SK-N-SH treated with all-trans-retinoic acid at 6 μM for 48 hours (cell line): ENCODE measurements at regions not wholly inside any gene's neighbourhood (a gene's known extent, or its start where the extent isn't known, plus 50 kb on each side); places are given as distances from the start of the nearest gene placed in this dataset.

Experiments used
- ATAC-seq: fragments of 200-7000 bp; cut with Tn5 transposase; 3 replicates; pipeline ENCODE4 v1.9.1; 2020; ENCODE audit warnings: mild to moderate bottlenecking, moderate library complexity
- ARNTL ChIP-seq: fragments of 450-650 bp; formaldehyde crosslinking; IDR thresholded peaks from 2 replicates; pipeline ENCODE4 v1.5.0; 2020; ENCODE audit warnings: low read depth, mild to moderate bottlenecking, moderate library complexity, borderline replicate concordance
- BACH2 ChIP-seq: fragments of 250-450 bp; sonication (Bioruptor Pico); IDR thresholded peaks from 2 replicates; pipeline ENCODE4 v1.9.0; 2021; ENCODE audit warnings: mild to moderate bottlenecking, borderline replicate concordance
- CREB5 ChIP-seq: fragments of 250-450 bp; sonication (Bioruptor Pico); IDR thresholded peaks from 2 replicates; pipeline ENCODE4 v1.5.1; 2020; ENCODE audit warnings: low read depth, mild to moderate bottlenecking, moderate library complexity
- CSDC2 ChIP-seq: fragments of 250-450 bp; sonication (Bioruptor Pico); IDR thresholded peaks from 2 replicates; pipeline ENCODE4 v1.5.0; 2020; ENCODE audit warnings: mild to moderate bottlenecking, moderate library complexity
- CSRNP3 ChIP-seq: fragments of 250-450 bp; sonication (Bioruptor Pico); IDR thresholded peaks from 2 replicates; pipeline ENCODE4 v1.5.1; 2021; ENCODE audit warnings: mild to moderate bottlenecking, moderate library complexity
- ESRRG ChIP-seq: fragments of 250-450 bp; sonication (Bioruptor Pico); IDR thresholded peaks from 2 replicates; pipeline ENCODE4 v1.6.1; 2021; ENCODE audit warnings: mild to moderate bottlenecking
- GLIS3 ChIP-seq: fragments of 250-450 bp; sonication (Bioruptor Pico); IDR thresholded peaks from 2 replicates; pipeline ENCODE4 v1.5.0; 2020; ENCODE audit warnings: mild to moderate bottlenecking, moderate library complexity
- ISL1 ChIP-seq: fragments of 250-450 bp; sonication (Bioruptor Pico); IDR thresholded peaks from 2 replicates; pipeline ENCODE4 v2.1.2; 2022; ENCODE audit warnings: mild to moderate bottlenecking, moderate library complexity
- OSR1 ChIP-seq: fragments of 250-450 bp; sonication (Bioruptor Pico); IDR thresholded peaks from 2 replicates; pipeline ENCODE4 v1.8.0; 2022; ENCODE audit warnings: moderate library complexity, mild to moderate bottlenecking, inconsistent platforms
- PATZ1 ChIP-seq: fragments of 250-450 bp; sonication (Bioruptor Pico); IDR thresholded peaks from 2 replicates; pipeline ENCODE4 v1.8.0; 2020; ENCODE audit warnings: mild to moderate bottlenecking, moderate library complexity, borderline replicate concordance
- PPARA ChIP-seq: fragments of 250-450 bp; sonication (Bioruptor Pico); IDR thresholded peaks from 2 replicates; pipeline ENCODE4 v1.5.0; 2020; ENCODE audit warnings: mild to moderate bottlenecking, borderline replicate concordance
- RARB ChIP-seq: fragments of 250-450 bp; sonication (Bioruptor Pico); IDR thresholded peaks from 2 replicates; pipeline ENCODE4 v1.8.0; 2021; ENCODE audit warnings: mild to moderate bottlenecking, moderate library complexity
- SNAI2 ChIP-seq: fragments of 250-450 bp; sonication (Bioruptor Pico); IDR thresholded peaks from 2 replicates; pipeline ENCODE4 v1.5.0; 2020; ENCODE audit warnings: mild to moderate bottlenecking, moderate library complexity
- TCF4 ChIP-seq: fragments of 250-450 bp; sonication (Bioruptor Pico); IDR thresholded peaks from 2 replicates; pipeline ENCODE4 v1.8.0; 2021; ENCODE audit warnings: mild to moderate bottlenecking, moderate library complexity, borderline replicate concordance
- TOX ChIP-seq: fragments of 250-450 bp; sonication (Bioruptor Pico); IDR thresholded peaks from 2 replicates; pipeline ENCODE4 v1.8.0; 2021; ENCODE audit warnings: mild to moderate bottlenecking, moderate library complexity, borderline replicate concordance
- TSHZ2 ChIP-seq: fragments of 250-450 bp; sonication (Bioruptor Pico); IDR thresholded peaks from 2 replicates; pipeline ENCODE4 v1.5.0; 2020; ENCODE audit warnings: mild to moderate bottlenecking, moderate library complexity
- ZC3H10 ChIP-seq: fragments of 250-450 bp; sonication (Bioruptor Pico); IDR thresholded peaks from 2 replicates; pipeline ENCODE4 v1.5.1; 2021; ENCODE audit warnings: mild to moderate bottlenecking, moderate library complexity
- ZFP3 ChIP-seq: fragments of 250-450 bp; sonication (Bioruptor Pico); IDR thresholded peaks from 2 replicates; pipeline ENCODE4 v1.5.0; 2020; ENCODE audit warnings: mild to moderate bottlenecking, moderate library complexity
- ZFP30 ChIP-seq: fragments of 450-650 bp; formaldehyde crosslinking; IDR thresholded peaks from 2 replicates; pipeline ENCODE4 v1.5.0; 2022; ENCODE audit warnings: mild to moderate bottlenecking, moderate library complexity
- ZNF565 ChIP-seq: fragments of 450-650 bp; formaldehyde crosslinking; conservative IDR thresholded peaks from 2 replicates; pipeline ENCODE4 v1.5.0; 2020; ENCODE audit warnings: low read depth, mild to moderate bottlenecking, moderate library complexity
- ZNF70 ChIP-seq: fragments of 450-650 bp; formaldehyde crosslinking; IDR thresholded peaks from 2 replicates; pipeline ENCODE4 v1.5.0; 2020; ENCODE audit warnings: mild to moderate bottlenecking, moderate library complexity
- ZNF8 ChIP-seq: fragments of 450-650 bp; formaldehyde crosslinking; IDR thresholded peaks from 2 replicates; pipeline ENCODE4 v1.5.0; 2020; ENCODE audit warnings: mild to moderate bottlenecking, moderate library complexity

- no peak for ATAC-seq
Measured at GRCh38 chr18:54090856-54091255, 133.6 kb downstream of the MBD2 start.

GRCh38 chr18:54089749-54090459, 134.6 kb downstream of the MBD2 start:
- no peak for ATAC-seq
- TF ChIP-seq OSR1: no peak
- TF ChIP-seq GLIS3: no peak
- no peak for TF ChIP-seq BACH2
- no peak for TF ChIP-seq ZNF8 (CRISPR knock-in tag)
- no peak for TF ChIP-seq CREB5 (CRISPR knock-in tag)
- no peak for TF ChIP-seq ISL1 (CRISPR knock-in tag)
- TF ChIP-seq ESRRG: no peak
- no peak for TF ChIP-seq RARB
- no peak for TF ChIP-seq ZFP3 (CRISPR knock-in tag)
- no peak for TF ChIP-seq CSDC2
- no peak for TF ChIP-seq TSHZ2 (CRISPR knock-in tag)
- no peak for TF ChIP-seq PATZ1 (CRISPR knock-in tag)
- TF ChIP-seq ZNF565: no peak
- TF ChIP-seq TCF4 (CRISPR knock-in tag): no peak
- no peak for TF ChIP-seq PPARA (CRISPR knock-in tag)
- TF ChIP-seq ZFP30 (CRISPR knock-in tag): no peak
- no peak for TF ChIP-seq TOX (CRISPR knock-in tag)
- TF ChIP-seq ZC3H10: no peak
- TF ChIP-seq ARNTL (CRISPR knock-in tag): no peak
- no peak for TF ChIP-seq CSRNP3 (CRISPR knock-in tag)

More at GRCh38 chr18:54090856-54091255, 133.6 kb downstream of the MBD2 start:
- no peak for TF ChIP-seq ZFP3 (CRISPR knock-in tag)
- no peak for TF ChIP-seq ESRRG
- TF ChIP-seq ZNF8 (CRISPR knock-in tag): no peak
- TF ChIP-seq CSRNP3 (CRISPR knock-in tag): no peak
- no peak for TF ChIP-seq CSDC2

GRCh38 chr18:54086863-54087262, 137.6 kb downstream of the MBD2 start:
- TF ChIP-seq PATZ1 (CRISPR knock-in tag) (no peak), ZNF70 (CRISPR knock-in tag) (no peak), ZC3H10 (no peak), ARNTL (CRISPR knock-in tag) (no peak), BACH2 (no peak), CSDC2 (no peak), TOX (CRISPR knock-in tag) (no peak), SNAI2 (CRISPR knock-in tag) (no peak), TCF4 (CRISPR knock-in tag) (no peak)
- TF ChIP-seq, all 23 proteins: peak for 0
- ATAC-seq: no peak
